Stimulated activated naive CD8-positive, alpha-beta T cell treated with anti-CD3 and anti-CD28 coated beads, Interleukin-15, amount 100 ng/mL, for 72 hours (primary cell): ENCODE measurements at regions not wholly inside any gene's neighbourhood (a gene's known extent, or its start where the extent isn't known, plus 50 kb on each side); places are given as distances from the start of the nearest gene placed in this dataset.

Source experiments
- ATAC-seq: fragments of 150-1000 bp; cut with Tn5 transposase; 2 replicates; pipeline ENCODE4 v1.10.0; 2021; ENCODE audit warnings: mild to moderate bottlenecking, moderate library complexity
- DNase-seq, 2 donors: peaks; one replicate each; pipeline ENCODE4 v3.0.0; 2021 to 2022
- H3K27ac Mint-ChIP-seq, 2 donors: one replicate each; pipeline ENCODE4 v1.8.0; 2022; ENCODE audit warnings: mild to moderate bottlenecking in 2 of 2, mixed read lengths in 2 of 2, moderate library complexity in 2 of 2
- H3K27me3 Mint-ChIP-seq: one replicate; pipeline ENCODE4 v1.8.0; 2022; ENCODE audit warnings: mixed read lengths
- H3K4me1 Mint-ChIP-seq: one replicate; pipeline ENCODE4 v1.8.0; 2022; ENCODE audit warnings: mild to moderate bottlenecking, mixed read lengths
- H3K4me3 Mint-ChIP-seq, 2 donors: one replicate each; pipeline ENCODE4 v1.8.0; 2022; ENCODE audit warnings: mild to moderate bottlenecking in 2 of 2, mixed read lengths in 2 of 2, moderate library complexity in 1 of 2
- H3K9me3 Mint-ChIP-seq, 2 donors: one replicate each; pipeline ENCODE4 v1.8.0; 2022; ENCODE audit warnings: mixed read lengths in 2 of 2

DNA sequence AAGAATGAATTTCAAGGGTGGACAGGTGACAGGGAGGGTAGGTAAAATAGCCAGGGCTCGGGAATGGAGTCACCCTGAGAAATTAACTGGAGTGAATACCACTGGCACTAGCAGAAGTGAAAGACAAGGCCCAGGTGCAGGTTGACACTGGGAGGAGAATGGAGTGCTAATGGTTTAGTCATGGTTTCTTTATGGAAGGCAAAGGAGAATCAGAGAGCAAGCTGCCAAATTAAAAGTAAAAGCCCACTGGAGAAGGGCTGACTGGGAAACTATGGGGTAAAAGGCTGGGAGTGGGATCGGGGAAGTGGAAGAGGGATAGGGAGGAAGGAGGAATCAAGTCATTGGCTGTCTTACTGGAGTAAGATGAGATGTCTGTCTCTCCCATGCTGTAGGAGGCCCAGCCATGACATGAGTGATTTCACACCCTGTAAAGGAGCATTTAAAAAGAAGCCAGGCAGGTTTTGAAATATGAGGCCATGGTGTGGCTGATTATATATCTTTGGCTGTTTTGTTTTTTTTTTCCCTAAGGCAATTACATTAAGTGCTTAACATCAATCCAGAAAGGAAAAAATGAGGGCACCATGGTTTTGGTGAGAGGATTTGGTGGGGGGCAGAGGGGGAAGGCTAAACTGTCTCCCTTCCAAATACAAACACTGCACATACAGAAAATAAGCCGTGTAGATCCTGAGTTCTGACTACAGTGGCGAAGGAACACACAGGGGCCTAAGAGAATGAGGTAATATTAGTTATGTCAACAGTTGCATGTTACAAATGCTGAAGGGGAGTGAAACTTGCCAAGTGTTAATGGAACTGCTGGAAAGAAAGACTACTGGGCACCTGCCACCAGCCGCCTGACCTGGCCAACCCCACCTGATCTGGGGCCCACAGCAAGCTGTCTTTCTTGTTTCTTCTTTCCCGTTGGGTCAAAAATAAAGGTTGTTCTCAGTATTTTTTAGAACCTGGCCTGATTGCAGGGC is 183.5 kb upstream of the TSC22D1 start:
- Mint-ChIP-seq H3K27ac (peak overlapping the region in 1 of 2 donors; percentile 4), H3K27me3 (peaks cover 13% of the 10 kb centered on the region), H3K9me3 (no peaks in the 10 kb centered on the region), H3K4me1 (peaks cover 27% of the 10 kb centered on the region), H3K4me3 (no peak overlapping the region)
- ATAC-seq, result no peak
- no peak for DNase-seq

- no peaks in the 10 kb centered on the region for H3K9me3 Mint-ChIP-seq
- peak; percentile 72 for ATAC-seq
- no peak overlapping the region for H3K27ac Mint-ChIP-seq
- DNase-seq, result no peak
- H3K4me3 Mint-ChIP-seq, result no peak overlapping the region
- H3K27me3 Mint-ChIP-seq, result peaks cover 5% of the 10 kb centered on the region
- H3K4me1 Mint-ChIP-seq, result peaks cover 21% of the 10 kb centered on the region
These were observed 182.7 kb upstream of the TSC22D1 start for GRCh38 chr13:44758630-44759383.

- no peak overlapping the region for H3K27ac Mint-ChIP-seq
- no peak for DNase-seq
- no peak overlapping the region for H3K4me3 Mint-ChIP-seq
- ATAC-seq, result no peak
- H3K27me3 Mint-ChIP-seq, result no peaks in the 10 kb centered on the region
- no peaks in the 10 kb centered on the region for H3K9me3 Mint-ChIP-seq
- peaks cover 21% of the 10 kb centered on the region for H3K4me1 Mint-ChIP-seq
These were observed 181.5 kb upstream of the TSC22D1 start for GRCh38 chr13:44757671-44758070.

DNA sequence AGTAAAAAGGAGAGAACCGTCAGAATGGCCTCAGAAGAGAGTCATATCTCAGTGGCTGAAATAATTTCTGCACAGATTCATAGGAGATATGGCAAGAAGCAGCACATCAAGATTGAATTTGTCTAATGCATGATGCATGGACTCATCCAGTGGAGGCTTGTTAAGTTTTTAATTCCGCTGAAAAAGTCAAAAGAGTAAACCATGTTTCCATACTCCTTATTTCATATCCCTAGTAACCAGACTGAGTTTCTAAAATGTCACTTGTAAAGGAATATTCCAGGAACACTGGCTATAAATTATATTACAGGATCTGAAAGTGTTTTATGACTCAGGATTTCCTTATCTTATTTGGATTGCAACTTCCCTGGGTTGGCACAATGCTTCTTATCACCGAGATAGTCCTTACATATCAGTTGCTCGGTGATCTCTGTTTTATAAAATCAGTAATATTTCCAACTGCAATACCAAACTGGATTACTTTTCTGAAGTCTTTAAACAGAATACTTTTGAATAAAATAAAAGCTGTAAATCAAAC is 180.2 kb upstream of the TSC22D1 start:
- DNase-seq, result no peak
- ATAC-seq, result no peak
- no peaks in the 10 kb centered on the region for H3K27me3 Mint-ChIP-seq
- no peaks in the 10 kb centered on the region for H3K9me3 Mint-ChIP-seq
- H3K27ac Mint-ChIP-seq, result no peak overlapping the region
- H3K4me1 Mint-ChIP-seq, result peaks cover 21% of the 10 kb centered on the region
- H3K4me3 Mint-ChIP-seq, result no peak overlapping the region

DNA sequence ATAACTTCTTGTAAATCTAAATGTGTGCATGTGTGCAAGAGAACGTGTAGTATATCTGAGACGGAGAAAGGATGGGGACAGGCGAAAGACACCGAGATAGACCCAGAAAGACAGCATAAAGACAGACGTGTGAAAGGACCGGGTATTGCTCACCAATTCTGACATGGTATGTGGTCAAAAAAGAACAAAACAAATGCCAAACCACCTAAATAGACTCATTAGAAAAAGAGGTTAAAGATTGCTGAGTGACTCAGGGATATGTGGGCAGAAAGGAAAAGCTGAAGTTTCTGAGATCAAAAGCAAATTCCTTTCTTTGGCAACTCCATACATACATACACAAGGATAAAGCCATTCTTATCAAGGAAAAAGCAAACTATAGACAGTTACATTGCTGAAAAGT is 179.7 kb upstream of the TSC22D1 start:
- Mint-ChIP-seq H3K4me3 (no peak overlapping the region), H3K4me1 (peaks cover 21% of the 10 kb centered on the region), H3K27me3 (no peaks in the 10 kb centered on the region), H3K9me3 (no peaks in the 10 kb centered on the region), H3K27ac (no peak overlapping the region)
- no peak for DNase-seq
- ATAC-seq, result no peak

- H3K27ac Mint-ChIP-seq, result no peak overlapping the region
- no peak for DNase-seq
These were observed 176.0 kb upstream of the TSC22D1 start for GRCh38 chr13:44752164-44752563.

GRCh38 chr13:44750630-44751029 is 174.5 kb upstream of the TSC22D1 start:
- ATAC-seq, result no peak
- no peak for DNase-seq
- Mint-ChIP-seq H3K27me3 (no peaks in the 10 kb centered on the region), H3K4me3 (no peak overlapping the region), H3K27ac (no peak overlapping the region), H3K9me3 (no peaks in the 10 kb centered on the region), H3K4me1 (no peaks in the 10 kb centered on the region)

More at GRCh38 chr13:44752164-44752563, 176.0 kb upstream of the TSC22D1 start:
- H3K27me3 Mint-ChIP-seq, result no peaks in the 10 kb centered on the region
- H3K4me1 Mint-ChIP-seq, result peaks cover 6% of the 10 kb centered on the region
- no peaks in the 10 kb centered on the region for H3K9me3 Mint-ChIP-seq
- ATAC-seq, result no peak
- no peak overlapping the region for H3K4me3 Mint-ChIP-seq

- H3K4me1 Mint-ChIP-seq, result no peaks in the 10 kb centered on the region
- H3K4me3 Mint-ChIP-seq, result no peak overlapping the region
- H3K9me3 Mint-ChIP-seq, result no peaks in the 10 kb centered on the region
- H3K27ac Mint-ChIP-seq, result no peak overlapping the region
- H3K27me3 Mint-ChIP-seq, result peaks cover 6% of the 10 kb centered on the region
- no peak for DNase-seq
- ATAC-seq, result no peak
These were observed 173.8 kb upstream of the TSC22D1 start for GRCh38 chr13:44749906-44750305.

- no peak for DNase-seq
- Mint-ChIP-seq H3K4me3 (no peak overlapping the region), H3K27ac (no peak overlapping the region), H3K27me3 (peaks cover 11% of the 10 kb centered on the region), H3K4me1 (no peaks in the 10 kb centered on the region), H3K9me3 (peaks cover 0 to 7% of the 10 kb centered on the region in 2 donors)
- no peak for ATAC-seq
These were observed 172.3 kb upstream of the TSC22D1 start for GRCh38 chr13:44748439-44748838.

- Mint-ChIP-seq H3K4me3 (no peak overlapping the region), H3K27ac (no peak overlapping the region), H3K4me1 (no peaks in the 10 kb centered on the region), H3K27me3 (peaks cover 11% of the 10 kb centered on the region), H3K9me3 (peaks cover 0 to 13% of the 10 kb centered on the region in 2 donors)
- no peak for ATAC-seq
- DNase-seq, result no peak
These were observed 171.0 kb upstream of the TSC22D1 start for GRCh38 chr13:44747179-44747578.

- H3K27ac Mint-ChIP-seq, result no peak overlapping the region
- H3K4me3 Mint-ChIP-seq, result no peak overlapping the region
- no peak for ATAC-seq
- no peaks in the 10 kb centered on the region for H3K4me1 Mint-ChIP-seq
- H3K27me3 Mint-ChIP-seq, result peaks cover 11% of the 10 kb centered on the region
- no peak for DNase-seq
- H3K9me3 Mint-ChIP-seq, result peaks cover 0 to 13% of the 10 kb centered on the region in 2 donors
These were observed 170.6 kb upstream of the TSC22D1 start for GRCh38 chr13:44746690-44747089.

DNA sequence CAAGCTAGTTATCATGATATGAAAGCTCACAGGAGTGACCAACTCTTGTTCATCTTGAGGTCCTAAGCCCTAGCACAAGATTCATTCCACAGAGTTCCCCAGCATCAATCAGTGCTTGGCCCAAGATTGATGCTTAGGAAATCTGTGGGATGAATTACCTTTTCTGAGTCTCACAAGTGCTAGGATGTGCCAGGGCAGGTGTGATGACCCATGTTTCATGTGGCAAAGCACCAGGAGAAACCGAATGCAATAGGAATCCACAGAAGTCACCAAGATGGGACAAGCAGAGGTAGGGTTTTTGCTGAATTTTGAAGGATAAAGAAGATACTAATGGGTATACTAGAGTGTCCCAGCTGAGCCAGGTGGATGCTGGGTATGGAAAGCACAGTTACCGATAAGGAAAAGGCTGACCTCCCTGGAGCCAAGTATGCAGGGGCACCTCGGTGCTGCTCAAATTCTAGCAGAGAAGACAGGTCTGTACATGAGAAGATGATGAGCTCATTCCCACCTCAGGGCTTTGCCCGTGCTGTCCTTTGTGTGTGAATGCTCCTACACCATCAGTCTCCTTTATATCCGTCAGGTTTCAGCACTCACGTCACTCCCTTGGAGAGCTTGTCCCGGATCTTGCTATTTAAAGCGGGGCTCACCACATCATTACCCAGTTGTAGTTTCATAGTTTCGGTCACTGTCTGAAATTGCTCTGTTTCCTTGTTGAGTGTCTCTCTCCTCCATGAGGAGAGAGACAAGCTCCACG is 168.9 kb upstream of the TSC22D1 start:
- H3K27me3 Mint-ChIP-seq, result peaks cover 11% of the 10 kb centered on the region
- DNase-seq (no peak), ATAC-seq (no peak)
- H3K4me1 Mint-ChIP-seq, result no peaks in the 10 kb centered on the region
- H3K4me3 Mint-ChIP-seq, result no peak overlapping the region
- H3K9me3 Mint-ChIP-seq, result peaks cover 0 to 13% of the 10 kb centered on the region in 2 donors
- H3K27ac Mint-ChIP-seq, result peak overlapping the region in 1 of 2 donors; percentile 60

DNA sequence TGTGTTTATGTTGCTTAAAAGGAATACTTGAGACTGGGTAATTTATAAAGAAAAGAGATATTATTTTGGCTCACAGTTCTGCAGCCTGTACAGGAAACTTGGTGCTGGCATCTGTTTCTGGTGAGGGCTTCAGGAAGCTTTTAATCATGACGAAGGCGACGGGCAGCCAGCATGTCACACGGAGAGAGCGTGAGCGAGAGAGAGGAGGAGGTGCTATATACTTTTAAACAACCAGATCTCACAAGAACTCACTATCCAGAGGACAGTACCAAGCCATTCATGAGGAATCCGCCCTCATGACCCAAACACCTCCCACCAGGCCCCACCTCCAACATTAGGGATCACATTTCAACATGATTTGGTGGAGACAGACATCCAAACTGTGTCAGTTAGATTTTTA is 163.4 kb upstream of the TSC22D1 start:
- H3K4me1 Mint-ChIP-seq, result no peaks in the 10 kb centered on the region
- H3K4me3 Mint-ChIP-seq, result no peak overlapping the region
- ATAC-seq (no peak), DNase-seq (no peak)
- H3K9me3 Mint-ChIP-seq, result peaks cover 0 to 13% of the 10 kb centered on the region in 2 donors
- peaks cover 2% of the 10 kb centered on the region for H3K27me3 Mint-ChIP-seq
- no peak overlapping the region for H3K27ac Mint-ChIP-seq

DNA sequence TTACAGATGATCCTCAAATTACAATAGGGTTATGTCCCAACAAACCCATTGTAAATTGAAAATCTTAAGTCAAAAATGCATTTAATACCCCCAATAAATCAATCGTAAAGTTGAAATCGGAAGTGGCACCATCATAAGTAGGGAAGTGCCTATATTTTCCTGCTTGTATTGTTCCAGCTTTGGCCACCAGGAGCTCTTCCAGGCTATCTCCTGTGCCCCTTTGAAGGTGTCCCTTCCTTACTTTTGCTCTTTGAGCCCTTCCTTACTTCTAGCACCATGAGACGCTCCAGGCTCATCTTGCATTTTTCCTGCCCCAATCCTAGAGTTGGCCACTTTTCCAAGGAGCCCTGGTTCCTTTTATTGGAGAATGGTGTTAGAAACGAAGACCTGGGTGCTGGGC is 163.0 kb upstream of the TSC22D1 start:
- Mint-ChIP-seq H3K4me1 (no peaks in the 10 kb centered on the region), H3K9me3 (peaks cover 0 to 13% of the 10 kb centered on the region in 2 donors), H3K27me3 (no peaks in the 10 kb centered on the region), H3K4me3 (no peak overlapping the region), H3K27ac (no peak overlapping the region)
- ATAC-seq (no peak), DNase-seq (no peak)

- DNase-seq (no peak), ATAC-seq (no peak)
- Mint-ChIP-seq H3K27ac (no peak overlapping the region), H3K27me3 (no peaks in the 10 kb centered on the region), H3K9me3 (peaks cover 0 to 6% of the 10 kb centered on the region in 2 donors), H3K4me3 (no peak overlapping the region), H3K4me1 (no peaks in the 10 kb centered on the region)
These were observed 162.3 kb upstream of the TSC22D1 start for GRCh38 chr13:44738463-44738862.
